ACHN (cell line): ENCODE measurements at regions not wholly inside any gene's neighbourhood (a gene's known extent, or its start where the extent isn't known, plus 50 kb on each side); places are given as distances from the start of the nearest gene placed in this dataset.
"Not testable (repeated sequence)": the region's sequence is repeated elsewhere in the genome, so short reads cannot be mapped to it uniquely, and the experiment has no call there.

Experiments used
- DNase-seq: peaks from one replicate; pipeline ENCODE4 v3.0.0-alpha.2; 2015
- in situ Hi-C: cut with HindIII; loops from 2 replicates; pipeline ENCODE4 v1.10.0; 2017; ENCODE audit warnings: low sequenced_read_pairs, low pct_ligation_motif_present, low pct_unique_long_range_greater_than_20kb

DNA sequence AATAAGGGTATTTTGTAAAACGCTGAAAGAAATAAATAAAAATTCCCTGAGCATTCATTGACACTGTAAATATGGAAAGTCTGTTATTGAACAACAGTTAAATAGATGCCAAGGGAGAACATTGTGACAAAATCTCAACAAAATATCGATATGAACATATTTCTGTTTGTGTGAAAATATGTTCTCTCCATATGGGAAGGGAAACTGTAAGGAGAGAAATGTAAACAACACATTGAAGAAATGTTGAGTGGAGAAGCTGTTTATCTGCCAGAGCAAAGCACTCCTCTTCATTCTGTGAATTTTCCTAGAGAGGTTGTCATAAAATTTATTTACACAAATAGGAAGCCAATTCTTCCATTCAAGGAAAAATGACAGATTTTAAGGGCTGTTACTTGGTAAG, 57.1 kb upstream of the EOMES start:
- in situ Hi-C loops, result no loop called here
- DNase-seq, result no peak

DNA sequence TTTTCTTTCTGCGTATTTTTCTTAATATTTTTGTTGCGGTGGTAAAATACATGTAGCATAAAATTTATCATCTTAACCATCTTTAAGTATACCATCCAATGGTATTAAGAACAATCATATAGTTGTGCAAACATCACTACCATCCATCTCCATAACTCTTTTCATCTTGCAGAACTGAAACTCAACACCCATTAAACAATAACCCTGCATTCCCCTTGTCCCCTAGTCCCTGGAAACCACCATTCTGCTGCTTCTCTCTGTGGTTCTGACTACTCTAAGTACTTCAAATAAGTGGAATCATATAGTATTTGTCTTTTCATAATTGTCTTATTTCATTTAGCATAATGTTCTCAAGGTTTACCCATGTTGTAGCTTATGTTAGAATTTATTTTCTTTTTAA, 67.3 kb upstream of the EOMES start:
- no peak for DNase-seq
- in situ Hi-C loops, result no loop called here

DNA sequence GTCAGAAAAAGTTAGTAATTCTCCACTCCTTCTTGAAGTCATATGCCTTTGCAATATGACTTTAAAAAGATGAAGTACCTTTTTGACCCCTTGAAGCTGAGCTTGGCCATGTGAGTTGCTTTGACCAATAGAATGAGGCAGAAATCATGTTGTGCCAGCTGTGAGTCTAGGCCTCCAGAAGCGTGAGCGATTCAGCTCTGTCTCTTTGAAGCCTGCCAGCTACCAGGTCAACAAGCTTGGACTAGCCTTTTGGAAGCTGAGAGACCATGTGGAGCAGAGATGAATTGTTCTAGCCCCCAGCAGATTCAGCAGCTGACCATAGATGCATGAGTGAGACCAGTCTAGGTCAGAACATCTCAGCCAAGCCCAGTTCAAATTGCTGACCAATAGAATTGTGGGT, 69.8 kb upstream of the EOMES start:
- no peak for DNase-seq
- in situ Hi-C loops, result no loop called here

DNA sequence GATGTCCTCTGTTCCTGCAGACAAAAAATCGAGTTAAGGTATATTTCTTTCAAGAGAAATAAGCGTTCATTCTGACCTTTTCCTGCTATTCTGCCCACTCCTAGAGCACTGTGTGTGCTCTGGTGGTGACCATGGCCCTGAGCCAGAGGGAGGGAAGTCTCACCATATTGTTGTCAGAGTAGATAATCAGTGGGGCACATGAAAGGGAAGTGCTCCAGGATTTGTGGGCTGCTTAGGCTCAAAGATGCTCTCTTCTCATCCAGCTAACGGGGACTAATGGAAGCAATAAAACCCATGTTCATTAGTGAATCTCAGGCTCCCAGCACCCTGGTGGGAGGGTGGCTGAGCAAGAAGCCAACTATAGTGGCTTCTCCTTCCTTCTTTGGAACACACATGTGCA, 70.7 kb upstream of the EOMES start:
- DNase-seq, result no peak
- in situ Hi-C loops, result no loop called here

DNA sequence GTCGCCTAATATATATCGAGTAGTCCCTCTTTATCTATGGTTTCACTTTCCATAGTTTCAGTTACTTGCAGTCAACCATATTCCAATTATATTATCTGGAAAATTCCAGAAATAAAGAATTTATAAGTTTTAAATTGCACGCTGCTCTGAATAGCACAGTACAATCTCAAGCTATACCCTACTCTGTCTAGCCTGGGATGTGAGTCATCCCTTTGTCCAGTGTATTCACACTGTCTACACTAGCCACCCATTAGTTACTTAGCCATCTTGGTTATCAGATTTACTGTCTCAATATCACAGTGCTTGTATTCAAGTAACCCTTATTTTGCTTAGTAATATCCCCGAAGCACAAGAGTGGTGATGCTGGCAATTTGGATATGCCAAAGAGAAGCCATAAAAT, 72.1 kb upstream of the EOMES start:
- DNase-seq, result no peak

DNA sequence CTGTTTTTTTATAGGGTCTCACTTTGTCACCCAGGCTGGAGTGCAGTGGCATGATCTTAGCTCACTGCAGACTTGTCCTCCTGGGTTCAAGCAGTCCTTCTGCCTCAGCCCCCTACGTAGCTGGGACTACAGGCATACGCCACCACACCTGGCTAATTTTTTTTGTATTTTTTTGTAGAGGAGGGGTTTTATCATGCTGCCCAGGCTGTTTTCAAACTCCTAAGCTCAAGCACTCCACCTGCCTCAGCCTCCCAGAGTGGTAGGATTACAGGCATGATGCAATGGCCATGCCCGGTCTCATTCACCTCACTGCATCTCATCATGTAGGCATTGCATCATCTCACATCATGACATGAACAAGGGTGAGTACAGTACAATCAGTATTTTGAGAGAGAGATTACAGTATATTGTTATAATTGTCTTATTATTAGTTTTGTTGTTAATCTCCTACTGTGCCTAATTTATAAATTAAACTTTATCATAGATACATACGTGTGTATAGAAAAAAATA, 74.3 kb upstream of the EOMES start:
- in situ Hi-C loops, result no loop called here
- DNase-seq, result no peak

More for the DNA sequence above, 72.1 kb upstream of the EOMES start:
- in situ Hi-C loops, result no loop called here

DNA sequence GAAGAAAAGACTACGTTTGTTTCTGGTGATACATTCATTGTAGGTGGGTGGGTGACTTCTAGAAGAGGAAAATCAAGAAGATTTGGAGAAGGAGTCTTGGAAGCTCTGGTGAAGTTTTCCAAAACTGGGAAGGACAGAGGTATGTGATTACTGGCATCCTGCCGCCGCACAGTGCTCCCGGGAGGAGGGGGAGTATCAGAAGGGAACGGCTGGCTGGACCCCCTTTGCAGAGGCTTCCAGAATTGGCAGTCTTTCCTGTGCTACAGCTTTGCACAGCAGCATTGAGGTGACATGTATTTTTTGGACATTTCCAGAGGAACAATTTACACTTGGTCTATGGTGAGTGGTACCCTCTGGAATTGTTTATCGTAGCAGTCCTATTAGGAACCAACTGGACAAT, 75.7 kb upstream of the EOMES start:
- no peak for DNase-seq
- in situ Hi-C loops, result no loop called here

DNA sequence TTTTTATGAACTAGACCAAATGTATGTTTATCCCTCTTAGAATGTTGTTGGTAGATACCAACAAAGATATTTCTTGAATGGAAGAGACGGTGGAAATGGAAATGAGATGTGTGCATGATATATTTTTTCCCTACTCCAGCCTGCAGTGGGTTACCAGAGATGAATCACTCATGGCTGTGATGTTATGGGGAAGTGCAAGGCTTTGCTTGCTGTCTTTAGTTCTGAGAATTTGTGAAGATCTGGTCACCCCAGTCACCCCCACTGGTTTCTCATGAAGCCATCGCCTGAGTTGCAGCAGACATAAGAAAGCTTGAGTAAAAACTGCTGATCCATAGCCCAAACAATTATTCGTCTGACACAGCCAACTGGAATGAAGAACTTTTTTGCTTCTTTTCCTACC, 78.1 kb upstream of the EOMES start:
- no peak for DNase-seq

DNA sequence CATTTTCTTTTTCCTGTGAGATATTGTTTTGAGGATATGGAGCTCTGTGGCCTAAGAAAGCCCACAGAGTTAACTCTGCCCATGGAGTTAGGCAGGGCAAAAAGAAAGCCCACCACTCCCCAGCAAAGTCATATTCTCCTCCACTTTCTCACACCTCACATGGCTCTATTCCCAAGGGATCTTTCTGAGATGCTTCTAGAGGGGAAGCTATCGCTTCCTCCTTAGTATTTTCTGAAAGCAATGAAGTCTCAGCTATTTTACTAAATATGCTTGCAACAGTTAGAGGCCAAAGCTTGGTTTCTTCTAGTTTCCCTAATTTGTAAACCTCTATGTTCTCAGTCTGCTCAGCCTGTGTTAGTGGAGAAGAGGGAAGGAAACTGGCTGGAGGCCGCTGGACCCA, 80.3 kb upstream of the EOMES start:
- DNase-seq, result no peak
- in situ Hi-C loops, result no loop called here

More for the DNA sequence above, 78.1 kb upstream of the EOMES start:
- in situ Hi-C loops, result no loop called here

DNA sequence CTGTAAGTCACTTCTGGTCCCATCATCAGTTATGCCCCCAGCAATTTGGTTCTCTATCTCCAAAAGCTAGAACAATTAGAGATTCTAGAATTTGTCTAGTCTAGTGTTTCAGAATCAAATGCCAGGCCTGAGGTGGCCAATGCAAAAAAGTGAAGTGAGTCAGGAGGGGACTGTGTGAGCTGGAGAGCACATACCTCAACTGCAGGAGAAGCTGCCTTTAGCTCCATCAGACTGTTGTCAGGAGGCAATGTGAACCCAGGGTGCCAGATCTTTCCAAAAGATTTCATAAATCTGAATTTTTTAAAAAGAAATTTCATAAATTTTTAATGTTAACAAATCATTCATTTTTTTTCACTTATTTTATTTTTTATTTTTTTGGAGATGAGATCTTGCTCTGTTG, 80.7 kb upstream of the EOMES start:
- no peak for DNase-seq
- in situ Hi-C loops, result no loop called here

DNA sequence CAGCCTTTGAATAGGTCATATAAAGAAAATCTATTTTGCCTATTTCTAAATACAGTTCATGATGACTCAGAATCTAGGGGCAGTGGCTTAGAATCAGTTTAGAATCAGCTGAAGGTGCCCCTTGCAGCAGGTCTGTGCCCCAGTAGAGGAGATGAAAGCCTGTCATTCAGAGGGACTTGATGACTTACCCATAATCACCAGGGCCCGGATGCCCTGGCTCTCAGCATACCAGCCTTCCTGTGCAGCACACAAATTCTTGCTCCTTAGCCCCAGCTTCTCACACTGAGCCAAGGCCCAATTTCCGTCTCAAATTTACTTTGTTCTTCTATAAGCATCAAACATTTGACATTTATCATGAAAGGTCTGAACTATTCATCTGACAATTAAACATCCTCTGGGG, 83.2 kb upstream of the EOMES start:
- no peak for DNase-seq
- in situ Hi-C loops, result no loop called here

DNA sequence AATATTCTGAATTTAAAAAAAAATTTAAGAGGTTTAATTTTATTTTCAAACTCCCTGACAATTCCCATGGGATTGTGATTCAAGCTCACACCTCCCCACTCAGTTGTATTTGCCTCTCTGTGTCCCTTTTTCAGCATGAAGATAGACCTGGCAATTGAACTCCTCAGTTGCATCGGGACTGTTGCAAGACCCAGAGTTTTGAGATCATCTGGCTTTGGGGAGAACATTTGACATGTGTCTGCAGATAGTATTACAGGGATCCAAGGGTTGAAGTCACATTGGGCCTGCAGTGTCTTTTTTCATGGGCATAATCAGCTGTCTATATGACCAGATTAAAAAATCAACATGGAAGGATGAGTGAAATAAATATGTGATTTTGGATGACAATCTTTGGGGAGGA, 91.1 kb upstream of the EOMES start:
- DNase-seq, result no peak
- in situ Hi-C loops, result no loop called here

DNA sequence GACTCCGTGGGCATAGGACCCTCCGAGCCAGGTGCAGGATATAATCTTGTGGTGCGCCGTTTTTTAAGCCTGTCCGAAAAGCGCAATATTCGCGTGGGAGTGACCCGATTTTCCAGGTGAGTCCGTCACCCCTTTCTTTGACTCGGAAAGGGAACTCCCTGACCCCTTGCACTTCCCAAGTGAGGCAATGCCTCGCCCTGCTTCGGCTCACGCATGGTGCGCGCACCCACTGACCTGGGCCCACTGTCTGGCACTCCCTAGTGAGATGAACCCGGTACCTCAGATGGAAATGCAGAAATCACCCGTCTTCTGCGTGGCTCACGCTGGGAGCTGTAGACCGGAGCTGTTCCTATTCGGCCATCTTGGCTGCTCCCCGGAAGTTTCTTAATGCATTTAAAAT, 99.5 kb upstream of the EOMES start:
- DNase-seq, in situ Hi-C loops: not testable (repeated sequence)

DNA sequence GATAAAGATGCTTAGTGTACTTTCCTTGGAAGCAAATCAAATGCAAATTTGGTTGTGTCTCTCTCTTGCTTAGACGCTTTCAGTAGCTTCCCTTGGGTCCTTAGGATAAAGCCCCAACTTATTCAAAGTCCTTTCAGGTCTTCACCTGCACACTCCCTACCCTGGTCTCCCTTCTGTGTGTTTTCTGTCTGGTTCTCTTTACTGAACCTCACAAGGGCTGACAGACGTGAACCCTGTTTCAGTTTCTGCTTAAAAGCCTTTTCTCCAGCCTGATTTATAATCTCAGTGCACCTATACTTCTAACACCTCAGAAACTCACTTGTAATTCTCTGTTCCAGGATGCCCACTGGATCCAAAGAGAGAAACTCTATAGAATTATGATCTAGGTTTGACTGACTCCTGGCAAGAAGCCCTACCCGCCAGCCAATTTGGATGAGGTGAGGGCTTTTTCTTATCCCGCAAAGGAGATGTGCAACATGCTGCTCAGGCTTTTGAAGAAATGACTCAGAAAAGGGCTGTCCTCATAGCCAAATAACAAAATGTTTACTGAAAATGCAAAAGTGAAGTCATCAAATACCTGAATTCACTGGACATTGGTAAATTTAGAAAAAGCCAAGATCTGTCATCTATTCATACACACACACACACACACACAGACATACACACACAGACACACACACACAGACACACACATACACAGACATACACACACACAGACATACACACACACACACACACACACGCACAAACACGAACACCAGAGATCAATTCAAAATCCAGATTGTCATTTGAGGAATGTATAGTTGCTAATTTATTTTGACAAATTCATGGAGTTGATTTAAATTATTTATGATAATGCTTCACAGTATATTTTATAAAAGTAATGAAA, 102.4 kb upstream of the EOMES start:
- in situ Hi-C loops, result no loop called here

DNA sequence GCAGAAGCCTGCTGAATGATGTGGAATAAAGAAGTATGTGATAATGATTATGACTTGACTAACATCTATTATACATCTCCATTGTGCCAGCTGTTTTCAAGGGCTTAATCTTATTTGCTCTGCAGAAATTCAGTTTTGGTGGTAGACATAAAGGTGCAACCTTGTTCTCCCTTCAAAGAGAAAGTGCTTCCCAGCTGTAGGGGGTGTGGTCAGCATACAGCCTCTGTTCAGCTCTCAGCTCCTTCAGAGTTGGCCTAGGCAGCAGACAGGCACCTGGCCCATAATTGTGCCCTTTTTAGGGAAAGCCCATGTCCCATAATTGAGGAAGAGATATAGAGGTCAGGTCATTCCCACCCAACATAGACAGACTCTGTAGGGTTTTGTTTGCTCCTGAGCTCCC, 104.3 kb upstream of the EOMES start:
- in situ Hi-C loops, result no loop called here
- no peak for DNase-seq

More for the DNA sequence above, 102.4 kb upstream of the EOMES start:
- DNase-seq, result no peak

DNA sequence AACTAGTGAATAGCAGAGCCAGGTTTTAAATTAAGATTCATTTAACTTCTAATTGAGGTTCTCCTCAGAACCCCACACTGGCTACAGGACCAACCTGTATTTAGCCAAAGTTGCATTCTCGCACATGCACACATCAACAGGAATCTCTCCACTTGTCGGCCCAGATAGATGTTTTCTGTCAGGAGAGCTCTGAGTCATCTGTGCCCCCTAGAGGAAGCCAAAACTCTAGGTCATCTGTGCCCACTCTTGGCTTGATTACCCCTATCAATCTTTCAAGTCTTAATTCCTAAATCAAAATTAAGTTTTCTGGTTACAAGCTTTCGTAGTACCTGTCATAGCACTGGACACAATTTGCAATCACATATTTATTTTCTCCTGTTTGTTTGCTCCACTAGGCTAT, 104.9 kb upstream of the EOMES start:
- no peak for DNase-seq
- in situ Hi-C loops, result no loop called here

DNA sequence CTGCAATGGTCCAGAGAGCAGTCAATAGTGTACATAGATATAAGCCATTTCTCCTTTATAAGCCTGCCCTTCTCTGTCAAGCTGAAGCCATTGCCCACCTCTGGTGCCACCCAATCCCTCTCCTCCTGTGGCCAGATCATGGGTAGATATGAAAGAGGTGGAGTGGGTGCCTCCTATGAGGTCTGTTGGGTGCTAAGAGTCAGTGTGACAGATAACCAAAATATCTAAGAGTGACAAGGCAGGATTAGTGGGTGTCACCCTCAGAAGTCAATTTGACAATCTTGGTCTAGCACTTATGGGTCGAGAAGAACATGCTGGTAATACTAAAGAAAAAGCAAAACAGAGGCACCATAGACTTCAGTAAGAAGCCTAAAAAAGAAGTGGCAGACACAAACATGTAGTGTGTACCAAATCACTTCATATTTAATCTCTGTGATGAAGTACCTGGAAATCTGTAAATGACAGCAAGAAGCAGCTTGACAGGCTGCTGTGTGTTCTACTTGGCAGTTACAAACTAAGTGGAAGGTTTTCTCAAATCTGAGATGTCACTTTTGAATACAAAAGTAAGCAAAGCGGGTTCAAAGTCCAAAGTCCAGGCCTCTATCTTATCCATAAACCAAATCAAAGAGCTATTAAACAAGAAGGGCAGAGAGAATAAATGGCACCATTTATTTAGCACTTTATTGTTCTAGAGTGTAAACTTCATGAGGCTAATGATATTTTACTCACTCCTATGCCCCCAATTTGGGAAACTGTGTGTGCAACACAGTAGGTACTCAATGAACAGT, 118.9 kb upstream of the EOMES start:
- no peak for DNase-seq
- in situ Hi-C loops, result no loop called here

DNA sequence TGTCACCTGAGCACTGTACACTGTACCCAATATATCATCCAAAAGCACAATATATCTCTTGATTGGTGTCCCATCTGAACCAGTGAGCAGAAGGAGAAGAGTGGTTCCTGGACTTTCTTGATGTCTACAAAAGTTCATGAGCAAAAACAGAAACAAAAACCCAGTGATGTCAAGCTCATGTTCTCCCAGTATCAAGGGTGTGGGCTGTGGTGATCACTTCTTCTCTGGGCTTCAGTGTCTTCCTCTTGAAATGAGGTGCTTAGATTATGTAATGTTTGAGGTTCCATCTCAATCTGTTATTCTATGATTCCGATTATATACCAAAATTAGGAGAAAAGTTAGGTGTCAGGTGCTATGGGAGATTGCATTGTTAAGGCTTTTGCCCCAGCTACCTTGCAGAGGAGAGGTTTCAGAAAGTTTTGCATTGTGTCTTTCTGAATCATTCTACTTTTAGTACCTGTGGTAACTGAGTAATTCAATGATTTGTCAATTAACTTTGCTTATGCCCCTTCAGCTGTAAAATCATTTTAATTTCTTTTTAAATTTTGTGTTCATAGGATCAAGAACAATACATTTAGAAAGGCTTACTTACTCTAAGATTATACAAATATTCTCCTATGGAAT, 122.0 kb upstream of the EOMES start:
- no peak for DNase-seq
- in situ Hi-C loops, result no loop called here

DNA sequence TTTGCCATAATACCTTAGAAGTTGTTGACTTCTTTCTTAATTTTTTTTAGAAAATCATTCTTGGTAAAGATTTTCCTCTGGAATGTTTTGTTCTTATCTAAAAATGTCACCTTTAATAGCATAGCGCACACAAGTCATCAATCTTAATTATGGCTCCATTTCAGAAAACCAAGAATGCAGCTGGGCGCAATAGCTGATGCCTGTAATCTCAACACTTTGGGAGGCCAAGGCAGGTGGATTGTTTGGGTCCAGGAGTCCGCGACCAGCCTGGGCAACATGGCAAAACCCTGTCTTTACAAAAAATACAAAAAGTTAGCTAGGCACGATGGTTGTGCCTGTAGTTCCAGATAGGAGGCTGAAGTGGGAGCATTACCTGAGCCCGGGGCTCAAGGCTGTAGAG, 125.6 kb upstream of the EOMES start:
- DNase-seq, result no peak

More for the DNA sequence above, 125.6 kb upstream of the EOMES start:
- in situ Hi-C loops, result no loop called here
